PFSK-1 (cell line): ENCODE measurements at regions not wholly inside any gene's neighbourhood (a gene's known extent, or its start where the extent isn't known, plus 50 kb on each side); places are given as distances from the start of the nearest gene placed in this dataset.

Experiments
- POLR2AphosphoS5 ChIP-seq: IDR thresholded peaks from 2 replicates; pipeline ENCODE4 v1.6.1; 2012; ENCODE audit warnings: low read depth, mild to moderate bottlenecking, control low read depth, low read length, moderate library complexity
- SIN3A ChIP-seq: IDR thresholded peaks from 2 replicates; pipeline ENCODE4 v1.6.1; 2012; ENCODE audit warnings: mild to moderate bottlenecking, low read length, moderate library complexity, borderline replicate concordance; ENCODE audit not compliant: insufficient read depth
- TF ChIP-seq, protein P1 (sequence below), 2 experiments: IDR thresholded peaks; 2 replicates each; pipeline versions ENCODE4 v1.6.1 to v1.8.0; 2011 to 2012; ENCODE audit warnings: low read depth in 2 of 2, low read length in 2 of 2, control low read depth in 1 of 2, inconsistent platforms in 1 of 2, mild to moderate bottlenecking in 1 of 2, moderate library complexity in 1 of 2; ENCODE audit not compliant: insufficient read depth in 1 of 2

DNA sequence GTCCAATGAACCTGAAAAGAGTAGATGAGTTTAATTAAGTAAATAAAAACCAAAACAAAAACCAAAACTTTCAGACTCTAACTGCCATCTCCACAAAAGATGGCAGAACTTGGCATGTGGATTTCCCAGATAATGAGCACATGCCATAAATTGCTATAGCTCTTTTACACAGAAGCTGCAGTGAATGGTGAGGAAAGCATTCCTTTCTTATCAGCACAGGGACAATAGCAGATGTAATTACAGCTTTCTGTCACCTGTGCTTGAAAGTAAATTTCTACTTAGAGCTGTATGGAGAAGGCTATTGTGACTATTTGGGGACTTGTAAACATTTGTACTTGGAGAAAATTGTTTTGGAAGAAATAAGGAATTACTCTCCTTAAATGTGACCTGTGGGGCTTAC lies 378.4 kb downstream of the RPRM start:
- TF ChIP-seq, protein P1, sequence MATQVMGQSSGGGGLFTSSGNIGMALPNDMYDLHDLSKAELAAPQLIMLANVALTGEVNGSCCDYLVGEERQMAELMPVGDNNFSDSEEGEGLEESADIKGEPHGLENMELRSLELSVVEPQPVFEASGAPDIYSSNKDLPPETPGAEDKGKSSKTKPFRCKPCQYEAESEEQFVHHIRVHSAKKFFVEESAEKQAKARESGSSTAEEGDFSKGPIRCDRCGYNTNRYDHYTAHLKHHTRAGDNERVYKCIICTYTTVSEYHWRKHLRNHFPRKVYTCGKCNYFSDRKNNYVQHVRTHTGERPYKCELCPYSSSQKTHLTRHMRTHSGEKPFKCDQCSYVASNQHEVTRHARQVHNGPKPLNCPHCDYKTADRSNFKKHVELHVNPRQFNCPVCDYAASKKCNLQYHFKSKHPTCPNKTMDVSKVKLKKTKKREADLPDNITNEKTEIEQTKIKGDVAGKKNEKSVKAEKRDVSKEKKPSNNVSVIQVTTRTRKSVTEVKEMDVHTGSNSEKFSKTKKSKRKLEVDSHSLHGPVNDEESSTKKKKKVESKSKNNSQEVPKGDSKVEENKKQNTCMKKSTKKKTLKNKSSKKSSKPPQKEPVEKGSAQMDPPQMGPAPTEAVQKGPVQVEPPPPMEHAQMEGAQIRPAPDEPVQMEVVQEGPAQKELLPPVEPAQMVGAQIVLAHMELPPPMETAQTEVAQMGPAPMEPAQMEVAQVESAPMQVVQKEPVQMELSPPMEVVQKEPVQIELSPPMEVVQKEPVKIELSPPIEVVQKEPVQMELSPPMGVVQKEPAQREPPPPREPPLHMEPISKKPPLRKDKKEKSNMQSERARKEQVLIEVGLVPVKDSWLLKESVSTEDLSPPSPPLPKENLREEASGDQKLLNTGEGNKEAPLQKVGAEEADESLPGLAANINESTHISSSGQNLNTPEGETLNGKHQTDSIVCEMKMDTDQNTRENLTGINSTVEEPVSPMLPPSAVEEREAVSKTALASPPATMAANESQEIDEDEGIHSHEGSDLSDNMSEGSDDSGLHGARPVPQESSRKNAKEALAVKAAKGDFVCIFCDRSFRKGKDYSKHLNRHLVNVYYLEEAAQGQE (IDR thresholded peaks at IDR 0.05; ENCODE audit: insufficient read depth in 1 of 2, low read depth in 2 of 2, low read length in 2 of 2), result no peak
- no peak for TF ChIP-seq SIN3A
- no peak for TF ChIP-seq POLR2AphosphoS5
